H1 (cell line): ENCODE measurements at regions not wholly inside any gene's neighbourhood (a gene's known extent, or its start where the extent isn't known, plus 50 kb on each side); places are given as distances from the start of the nearest gene placed in this dataset.

ENCODE experiments used
- CTCF ChIA-PET: fragments of 300-600 bp; sonication (Branson Sonifier 250); formaldehyde crosslinking; loops from one replicate; lab custom pipeline; 2021; ENCODE audit not compliant: partially characterized antibody; lab: Charles Lee
- POLR2A ChIA-PET: fragments of 300-600 bp; sonication (Branson Sonifier 250); formaldehyde crosslinking; loops from one replicate; lab custom pipeline; 2021; ENCODE audit warnings: inconsistent platforms; ENCODE audit not compliant: partially characterized antibody; lab: Charles Lee
- DNase-seq, 2 experiments: peaks; one replicate each; pipeline versions ENCODE4 v3.0.0 to v3.0.0-alpha.2; 2010 to 2022; ENCODE audit warnings: low spot score in 2 of 2, low read depth in 1 of 2, mixed read lengths in 1 of 2
- FAIRE-seq: peaks from 2 replicates; lab custom pipeline; 2011; peaks lifted over from hg19 to GRCh38; lab: Jason Lieb, UNC
- H2AFZ ChIP-seq: 2 replicates; pipeline ENCODE4 v1.8.1; 2012; ENCODE audit warnings: low read length, inconsistent platforms
- H2AK5ac ChIP-seq: 2 replicates; pipeline ENCODE4 v1.6.1; 2013; ENCODE audit warnings: low read depth, low read length
- H2BK120ac ChIP-seq: replicated peaks from 2 replicates; pipeline ENCODE3; 2013; ENCODE audit warnings: low read depth, low read length, inconsistent platforms
- H2BK12ac ChIP-seq: 2 replicates; pipeline ENCODE4 v1.6.1; 2013; ENCODE audit warnings: low read depth, low read length
- H2BK15ac ChIP-seq: 2 replicates; pipeline ENCODE4 v1.6.1; 2013; ENCODE audit warnings: low read length
- H2BK20ac ChIP-seq: 2 replicates; pipeline ENCODE4 v1.6.1; 2013; ENCODE audit warnings: low read length
- H2BK5ac ChIP-seq: 2 replicates; pipeline ENCODE4 v1.6.1; 2013; ENCODE audit warnings: low read depth, low read length
- H3K14ac ChIP-seq: 2 replicates; pipeline ENCODE4 v1.6.1; 2013; ENCODE audit warnings: inconsistent platforms; ENCODE audit not compliant: insufficient read length
- H3K18ac ChIP-seq: 2 replicates; pipeline ENCODE4 v1.6.1; 2013; ENCODE audit warnings: low read length; ENCODE audit errors: extremely low read depth
- H3K23ac ChIP-seq: 2 replicates; pipeline ENCODE4 v1.6.1; 2013; ENCODE audit warnings: inconsistent platforms; ENCODE audit not compliant: insufficient read length
- H3K23me2 ChIP-seq: 2 replicates; pipeline ENCODE4 v1.6.1; 2013; ENCODE audit warnings: low read depth, low read length
- H3K27ac ChIP-seq: 2 replicates; pipeline ENCODE4 v1.6.1; 2011; ENCODE audit warnings: low read depth, low read length, inconsistent platforms
- H3K27me3 ChIP-seq, 4 experiments: replicated peaks in 1 of 4; 1 replicate in 1 of 4; 2 replicates in 3 of 4; pipeline versions ENCODE4 v1.6.1 to v1.8.1; 2011 to 2013; ENCODE audit warnings: low read length in 3 of 4, mild to moderate bottlenecking in 3 of 4, inconsistent platforms in 2 of 4, mixed read lengths in 2 of 4, moderate library complexity in 1 of 4; ENCODE audit not compliant: control insufficient read depth in 3 of 4, insufficient read depth in 3 of 4; ENCODE audit errors: extremely low read depth in 1 of 4
- H3K36me3 ChIP-seq, 4 experiments: 2 replicates each; pipeline versions ENCODE4 v1.6.1 to v1.8.1; 2011 to 2013; ENCODE audit warnings: mild to moderate bottlenecking in 4 of 4, low read length in 3 of 4, moderate library complexity in 2 of 4, control low read depth in 1 of 4, inconsistent platforms in 1 of 4; ENCODE audit not compliant: insufficient read depth in 4 of 4, control insufficient read depth in 2 of 4
- H3K4ac ChIP-seq: replicated peaks from 2 replicates; pipeline ENCODE3; 2013; ENCODE audit warnings: low read length, low read depth, mixed read lengths, inconsistent platforms; ENCODE audit not compliant: insufficient read length
- H3K4me1 ChIP-seq, 4 experiments: replicated peaks in 1 of 4; 1 replicate in 1 of 4; 2 replicates in 3 of 4; pipeline versions ENCODE4 v1.6.1 to v1.8.1; 2011 to 2013; ENCODE audit warnings: low read length in 3 of 4, inconsistent platforms in 2 of 4, mixed read lengths in 1 of 4; ENCODE audit not compliant: insufficient read depth in 4 of 4, control insufficient read depth in 3 of 4
- H3K4me2 ChIP-seq, 2 experiments: 2 replicates each; pipeline versions ENCODE4 v1.6.1 to v1.8.1; 2011 to 2013; ENCODE audit warnings: low read depth in 2 of 2, low read length in 2 of 2, control low read depth in 1 of 2, inconsistent platforms in 1 of 2, mild to moderate bottlenecking in 1 of 2; ENCODE audit not compliant: insufficient read depth in 1 of 2
- H3K4me3 ChIP-seq, 4 experiments: fragments of 200-600, 300-600 bp in 1 of 4; sonication (generic), shearing (Covaris generic), sonication (Bioruptor Twin) in 1 of 4; 2 replicates each; pipeline versions ENCODE4 v1.5.1 to v1.8.1; 2011 to 2016; ENCODE audit warnings: low read length in 4 of 4, low read depth in 3 of 4, control low read depth in 2 of 4, inconsistent platforms in 2 of 4, mild to moderate bottlenecking in 2 of 4, mixed read lengths in 1 of 4, moderate library complexity in 1 of 4; ENCODE audit not compliant: insufficient read depth in 2 of 4; ENCODE audit errors: extremely low read depth in 1 of 4
- H3K56ac ChIP-seq: replicated peaks from 2 replicates; pipeline ENCODE3; 2013; ENCODE audit warnings: low read depth, mild to moderate bottlenecking, mixed read lengths, low read length, inconsistent platforms; ENCODE audit not compliant: insufficient read length
- H3K79me1 ChIP-seq: 2 replicates; pipeline ENCODE4 v1.6.1; 2013; ENCODE audit warnings: low read depth, low read length, control low read depth
- H3K79me2 ChIP-seq, 2 experiments: 2 replicates each; pipeline versions ENCODE4 v1.6.1 to v1.8.1; 2012 to 2013; ENCODE audit warnings: low read length in 2 of 2, mild to moderate bottlenecking in 2 of 2, inconsistent platforms in 1 of 2; ENCODE audit not compliant: insufficient read depth in 2 of 2, control insufficient read depth in 1 of 2
- H3K9ac ChIP-seq, 4 experiments: replicated peaks in 1 of 4; 1 replicate in 1 of 4; 2 replicates in 3 of 4; pipeline versions ENCODE4 v1.6.1 to v1.8.1; 2011 to 2013; ENCODE audit warnings: low read depth in 3 of 4, low read length in 3 of 4, control low read depth in 2 of 4, mild to moderate bottlenecking in 2 of 4, moderate library complexity in 2 of 4, inconsistent platforms in 1 of 4; ENCODE audit errors: extremely low read depth in 1 of 4
- H3K9me3 ChIP-seq, 2 experiments: 2 replicates each; pipeline versions ENCODE4 v1.6.1 to v1.8.1; 2012 to 2013; ENCODE audit warnings: mild to moderate bottlenecking in 2 of 2, moderate library complexity in 2 of 2, control low read depth in 1 of 2, inconsistent platforms in 1 of 2, low read depth in 1 of 2, low read length in 1 of 2, mixed read lengths in 1 of 2; ENCODE audit not compliant: insufficient read depth in 2 of 2
- H4K20me1 ChIP-seq, 2 experiments: replicated peaks in 1 of 2; 2 replicates each; pipeline versions ENCODE3 to v1.8.1; 2011 to 2013; ENCODE audit warnings: inconsistent platforms in 2 of 2, low read length in 2 of 2, mild to moderate bottlenecking in 1 of 2; ENCODE audit not compliant: insufficient read depth in 2 of 2, control insufficient read depth in 1 of 2
- H4K5ac ChIP-seq: 2 replicates; pipeline ENCODE4 v1.6.1; 2013; ENCODE audit warnings: low read length, low read depth, mixed read lengths, inconsistent platforms; ENCODE audit not compliant: insufficient read length
- H4K8ac ChIP-seq: 2 replicates; pipeline ENCODE4 v1.8.0; 2013; ENCODE audit warnings: mild to moderate bottlenecking, moderate library complexity, low read length, inconsistent platforms; ENCODE audit not compliant: insufficient read depth; ENCODE audit errors: extremely low read depth
- H4K91ac ChIP-seq: replicated peaks from 2 replicates; pipeline ENCODE3; 2013; ENCODE audit warnings: low read length, mixed read lengths, inconsistent platforms; ENCODE audit not compliant: insufficient read length
- EP300 ChIP-seq, 2 experiments: IDR thresholded peaks; 1 replicate in 1 of 2; 2 replicates in 1 of 2; pipeline ENCODE4 v1.6.1; 2011 to 2012; ENCODE audit warnings: low read depth in 2 of 2, low read length in 2 of 2, mild to moderate bottlenecking in 2 of 2, borderline replicate concordance in 1 of 2, inconsistent platforms in 1 of 2, moderate library complexity in 1 of 2
- GTF2F1 ChIP-seq: IDR thresholded peaks from 2 replicates; pipeline ENCODE4 v1.6.1; 2012; ENCODE audit warnings: low read depth, low read length, improper control_type of control experiment, borderline replicate concordance
- RAD21 ChIP-seq, 2 experiments: IDR thresholded peaks in 1 of 2; conservative IDR thresholded peaks in 1 of 2; 2 replicates each; pipeline ENCODE4 v1.6.1; 2011; ENCODE audit warnings: low read depth in 2 of 2, low read length in 2 of 2, improper control_type of control experiment in 1 of 2, inconsistent platforms in 1 of 2, mild to moderate bottlenecking in 1 of 2, moderate library complexity in 1 of 2
- TBP ChIP-seq: IDR thresholded peaks from 2 replicates; pipeline ENCODE4 v1.6.1; 2011; ENCODE audit warnings: low read depth, low read length, improper control_type of control experiment
- ZNF274 ChIP-seq: IDR thresholded peaks from 2 replicates; pipeline ENCODE4 v1.7.0; 2012; ENCODE audit warnings: low read length, borderline replicate concordance; ENCODE audit errors: extremely low read depth
- WGBS, 2 experiments: shearing (Covaris generic) in 1 of 2; methylation state at CpG; one replicate each; pipeline versions ENCODE4 v1.1.6 to v1.1.7; 2013 to 2015; ENCODE audit warnings: low lambda C conversion rate in 2 of 2, mixed read lengths in 2 of 2, inconsistent platforms in 1 of 2, low coverage in 1 of 2, missing lambda C conversion rate in 1 of 2; ENCODE audit not compliant: insufficient replicate concordance in 2 of 2, insufficient coverage in 1 of 2, insufficient read length in 1 of 2; ENCODE audit errors: extremely low coverage in 1 of 2, missing lambda C conversion rate in 1 of 2; 5-methylcytosine and 5-hydroxymethylcytosine counted together

- Histone ChIP-seq H3K18ac (no peak overlapping the region), H3K56ac (no peak overlapping the region), H3K9ac (no peak overlapping the region), H3K27me3 (no peaks in the 10 kb centered on the region), H4K8ac (no peak overlapping the region), H3K4me2 (peak overlapping the region in 1 of 2 experiments; percentile 34; a peak in 1 of 4 replicates), H4K91ac (no peak overlapping the region), H3K27ac (no peak overlapping the region), H3K14ac (no peak overlapping the region), H3K79me1 (no peaks in the 10 kb centered on the region), H3K36me3 (no peaks in the 10 kb centered on the region), H2BK20ac (no peak overlapping the region), H3K4me3 (no peak overlapping the region), H3K4ac (no peak overlapping the region), H3K79me2 (no peaks in the 10 kb centered on the region), H3K23ac (no peak overlapping the region), H2BK12ac (no peak overlapping the region; the same call in 1 of the 2 replicates), H2AK5ac (no peak overlapping the region), H2BK120ac (no peak overlapping the region), H3K4me1 (peaks cover 0 to 4% (median 0%) of the 10 kb centered on the region in 4 experiments; a peak in 3 of 7 replicates), H2BK5ac (no peak overlapping the region; the same call in 1 of the 2 replicates), H2BK15ac (peak overlapping the region; percentile 47; the same call in 1 of the 2 replicates), H4K5ac (no peak overlapping the region), H3K9me3 (no peaks in the 10 kb centered on the region), H4K20me1 (no peaks in the 10 kb centered on the region), H2AFZ (peak overlapping the region; percentile 22; the same call in 1 of the 2 replicates), H3K23me2 (no peaks in the 10 kb centered on the region)
- CTCF ChIA-PET, result no interaction called here
- POLR2A ChIA-PET, result no interaction called here
- DNase-seq, result no peak
- TF ChIP-seq GTF2F1 (no peak), TBP (no peak), EP300 (IDR thresholded peaks at IDR 0.05; ENCODE audit: borderline replicate concordance in 1 of 2, low read depth in 2 of 2, low read length in 2 of 2) (no peak), RAD21 (IDR thresholded peaks at IDR 0.05 in 1 of 2, conservative IDR thresholded peaks at IDR 0.05 in 1 of 2; ENCODE audit: low read depth in 2 of 2, low read length in 2 of 2) (no peak), ZNF274 (no peak)
- no peak for FAIRE-seq
- WGBS, 2 experiments, result 85% methylated on average over 3 of the region's 3 CpGs; no CpG with 5 or more reads in 1 of the 2 experiments
Measured at GRCh38 chr17:65332779-65333178, 195.6 kb downstream of the RGS9 start.
